ENCODE measurements at regions not wholly inside any gene's neighbourhood (a gene's known extent, or its start where the extent isn't known, plus 50 kb on each side); places are given as distances from the start of the nearest gene placed in this dataset.

- no peak overlapping the region for H2BK15ac ChIP-seq (ENCODE audit: low read depth, low read length)
- no peak overlapping the region for H3K14ac ChIP-seq (ENCODE audit: insufficient read depth, low read length)
- no peak for DNase-seq
- no peak overlapping the region for H3K4ac ChIP-seq (ENCODE audit: low read depth, low read length)
- H3K23ac ChIP-seq (ENCODE audit: insufficient read length, low read depth, low read length): no peak overlapping the region
- H3T11ph ChIP-seq (ENCODE audit: low read length): no peak overlapping the region
- WGBS (ENCODE audit: extremely low coverage, insufficient read length, low lambda C conversion rate): no CpG with 5 or more reads among the region's 6 CpGs
- Mint-ChIP-seq H3K4me3 (no peak overlapping the region), H3K27ac (no peak overlapping the region; a peak in 2 of 7 replicates), H3K27me3 (ENCODE audit: low read depth) (peaks cover 10% of the 10 kb centered on the region), H3K36me3 (ENCODE audit: insufficient read depth in 1 of 3, low read depth in 3 of 3) (peaks cover 9 to 26% (median 11%) of the 10 kb centered on the region in 3 experiments), H3K9me3 (peaks cover 26 to 27% of the 10 kb centered on the region in 2 experiments), H3K4me1 (peaks cover 8 to 9% of the 10 kb centered on the region in 2 experiments; a peak in 3 of 4 replicates)
- H3K9ac ChIP-seq (ENCODE audit: extremely low read depth, insufficient read length, low read length): no peak overlapping the region
- no peaks in the 10 kb centered on the region for H3K23me2 ChIP-seq (ENCODE audit: insufficient read length, low read depth, low read length, poor library complexity, severe bottlenecking)
- no peak overlapping the region for H4K8ac ChIP-seq (replicated peaks; ENCODE audit: insufficient read length, low read depth, low read length)
- no peak overlapping the region for H2BK5ac ChIP-seq (ENCODE audit: insufficient read length, low read length)
- H4K5ac ChIP-seq (ENCODE audit: insufficient read length, low read depth, low read length): no peak overlapping the region
- TF ChIP-seq, protein P1, sequence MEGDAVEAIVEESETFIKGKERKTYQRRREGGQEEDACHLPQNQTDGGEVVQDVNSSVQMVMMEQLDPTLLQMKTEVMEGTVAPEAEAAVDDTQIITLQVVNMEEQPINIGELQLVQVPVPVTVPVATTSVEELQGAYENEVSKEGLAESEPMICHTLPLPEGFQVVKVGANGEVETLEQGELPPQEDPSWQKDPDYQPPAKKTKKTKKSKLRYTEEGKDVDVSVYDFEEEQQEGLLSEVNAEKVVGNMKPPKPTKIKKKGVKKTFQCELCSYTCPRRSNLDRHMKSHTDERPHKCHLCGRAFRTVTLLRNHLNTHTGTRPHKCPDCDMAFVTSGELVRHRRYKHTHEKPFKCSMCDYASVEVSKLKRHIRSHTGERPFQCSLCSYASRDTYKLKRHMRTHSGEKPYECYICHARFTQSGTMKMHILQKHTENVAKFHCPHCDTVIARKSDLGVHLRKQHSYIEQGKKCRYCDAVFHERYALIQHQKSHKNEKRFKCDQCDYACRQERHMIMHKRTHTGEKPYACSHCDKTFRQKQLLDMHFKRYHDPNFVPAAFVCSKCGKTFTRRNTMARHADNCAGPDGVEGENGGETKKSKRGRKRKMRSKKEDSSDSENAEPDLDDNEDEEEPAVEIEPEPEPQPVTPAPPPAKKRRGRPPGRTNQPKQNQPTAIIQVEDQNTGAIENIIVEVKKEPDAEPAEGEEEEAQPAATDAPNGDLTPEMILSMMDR (conservative IDR thresholded peaks at IDR 0.05): no peak
- H3K18ac ChIP-seq (ENCODE audit: insufficient read length, low read depth, low read length): no peak overlapping the region
- H3K4me1 ChIP-seq (ENCODE audit: insufficient read depth, low read length): no peaks in the 10 kb centered on the region; the same call in 1 of the 2 replicates
- H2BK12ac ChIP-seq (ENCODE audit: insufficient read length, low read depth, low read length): no peak overlapping the region
- no peak overlapping the region for H3K56ac ChIP-seq (ENCODE audit: insufficient read length, low read depth, low read length)
- H4K91ac ChIP-seq (ENCODE audit: insufficient read length, low read depth, low read length): no peak overlapping the region
- H3K9me3 ChIP-seq (ENCODE audit: control insufficient read depth, low read depth, low read length): peaks cover 8% of the 10 kb centered on the region
- H3K79me1 ChIP-seq (ENCODE audit: insufficient read depth, low read depth, low read length, poor library complexity, severe bottlenecking): no peaks in the 10 kb centered on the region
- no peaks in the 10 kb centered on the region for H3K27me3 ChIP-seq (ENCODE audit: insufficient read depth, low read length)
- H2AK5ac ChIP-seq (ENCODE audit: insufficient read length, low read length): no peak overlapping the region
- H2BK20ac ChIP-seq (ENCODE audit: low read depth, low read length, poor library complexity, severe bottlenecking): no peak overlapping the region
- H2AFZ ChIP-seq (ENCODE audit: low read length): no peak overlapping the region
- no peaks in the 10 kb centered on the region for H4K20me1 ChIP-seq (ENCODE audit: control insufficient read depth, insufficient read depth, insufficient read length)
- no peak overlapping the region for H3K27ac ChIP-seq (ENCODE audit: insufficient read length, low read depth, low read length)
- no peaks in the 10 kb centered on the region for H3K79me2 ChIP-seq (ENCODE audit: insufficient read depth, low read length)
- H3K4me2 ChIP-seq (ENCODE audit: insufficient read depth, insufficient read length, low read length): no peak overlapping the region
- H2BK120ac ChIP-seq (ENCODE audit: low read depth, low read length, poor library complexity, severe bottlenecking): no peak overlapping the region
Observed at GRCh38 chr13:111490611-111491010, 170.2 kb downstream of the TEX29 start.
